ENCODE measurements at regions not wholly inside any gene's neighbourhood (a gene's known extent, or its start where the extent isn't known, plus 50 kb on each side); places are given as distances from the start of the nearest gene placed in this dataset.

DNA sequence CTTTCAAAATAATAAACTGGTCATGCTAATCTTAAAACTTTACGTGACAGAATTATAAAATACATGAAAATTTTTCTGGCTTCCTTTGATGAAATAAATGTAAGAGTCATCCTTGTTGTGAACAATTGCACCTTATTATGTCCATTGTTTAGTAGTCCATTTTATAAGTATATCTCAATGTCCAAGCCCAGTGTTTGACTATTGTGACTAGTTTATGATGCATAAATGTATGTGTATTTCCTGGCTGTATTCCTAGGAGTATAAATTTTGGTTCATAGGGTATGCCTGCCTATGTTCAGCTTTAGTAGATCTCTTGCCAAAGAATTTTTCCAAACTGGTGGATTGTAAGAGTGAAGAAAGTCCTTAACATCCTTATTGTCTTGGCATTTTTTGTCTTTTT is 2895.5 kb upstream of the PCDH20 start:
- no peak overlapping the region for H3K4me3 ChIP-seq (ENCODE audit: low read depth, low read length)
- H3K36me3 ChIP-seq (ENCODE audit: insufficient read depth) = no peaks in the 10 kb centered on the region
- DNase-seq (ENCODE audit: extremely low spot score) = no peak
- H3K4me1 ChIP-seq (ENCODE audit: insufficient read depth) = no peaks in the 10 kb centered on the region
- WGBS = 88% methylated on average over 1 of the region's 1 CpG
- H3K27ac ChIP-seq (ENCODE audit: low read depth) = no peak overlapping the region

DNA sequence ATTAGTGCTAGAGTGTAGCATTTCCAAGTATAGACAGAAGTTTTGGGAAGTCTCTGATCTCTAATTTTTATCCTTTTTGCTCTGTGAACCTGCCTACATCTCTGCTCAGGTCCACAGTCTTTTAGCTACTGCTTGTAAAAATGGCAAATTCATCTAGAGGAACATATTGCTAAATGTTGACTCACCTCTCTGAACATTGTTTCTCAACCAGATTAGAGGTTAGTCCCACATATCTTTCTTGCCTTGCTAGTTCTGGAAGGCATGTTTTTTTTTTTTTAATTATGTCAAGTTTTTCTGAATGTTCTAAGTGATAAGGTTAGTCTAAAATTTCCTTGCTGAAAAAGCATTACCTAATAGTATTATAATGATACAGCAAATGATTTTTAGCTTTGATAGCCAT is 2889.6 kb upstream of the PCDH20 start:
- Histone ChIP-seq H3K36me3 (ENCODE audit: insufficient read depth) (no peaks in the 10 kb centered on the region), H3K27ac (ENCODE audit: low read depth) (no peak overlapping the region), H3K4me3 (ENCODE audit: low read depth, low read length) (no peak overlapping the region), H3K4me1 (ENCODE audit: insufficient read depth) (no peaks in the 10 kb centered on the region)
- DNase-seq (ENCODE audit: extremely low spot score) = no peak

DNA sequence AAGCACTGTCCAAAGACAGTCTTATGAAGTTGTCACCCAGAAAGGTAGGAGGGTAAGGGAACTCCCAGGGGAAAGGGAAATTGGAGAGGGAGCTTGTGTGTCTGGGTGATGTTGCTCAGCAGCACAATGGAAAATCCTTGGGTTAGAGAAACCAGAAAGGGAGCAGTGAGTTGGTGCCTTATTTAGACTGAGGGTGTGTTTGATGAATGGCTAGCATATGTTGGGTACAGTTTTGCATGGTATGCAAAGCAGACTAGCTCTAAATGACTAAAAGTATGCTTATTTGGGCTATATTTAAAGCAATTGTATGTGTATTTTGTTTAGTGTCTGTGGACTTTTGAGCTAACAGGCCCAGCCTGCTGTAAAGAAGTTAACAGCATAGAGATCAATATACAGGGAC is 2884.6 kb upstream of the PCDH20 start:
- Histone ChIP-seq H3K27ac (ENCODE audit: low read depth) (no peak overlapping the region), H3K4me3 (ENCODE audit: low read depth, low read length) (no peak overlapping the region), H3K4me1 (ENCODE audit: insufficient read depth) (no peaks in the 10 kb centered on the region), H3K36me3 (ENCODE audit: insufficient read depth) (no peaks in the 10 kb centered on the region)
- no peak for DNase-seq (ENCODE audit: extremely low spot score)

DNA sequence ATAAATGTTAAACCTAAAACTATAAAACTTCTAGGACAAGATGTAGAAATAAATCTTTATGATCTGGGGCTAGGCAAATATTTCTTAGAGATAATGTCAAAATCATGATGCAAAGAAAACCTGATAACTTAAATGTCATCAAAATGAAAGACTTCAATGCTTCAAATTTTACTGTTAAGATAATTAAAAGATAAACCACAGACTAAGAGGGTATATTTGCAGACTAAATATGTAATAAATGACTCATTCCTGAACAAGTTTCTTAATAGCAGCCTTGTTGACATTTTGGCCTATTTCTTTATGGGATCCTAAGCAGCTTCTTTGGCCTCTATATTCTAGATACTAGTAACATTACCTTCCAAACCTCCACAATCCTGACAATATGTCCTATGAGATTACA is 2878.3 kb upstream of the PCDH20 start:
- H3K36me3 ChIP-seq (ENCODE audit: insufficient read depth) = no peaks in the 10 kb centered on the region
- H3K27ac ChIP-seq (ENCODE audit: low read depth) = no peak overlapping the region
- DNase-seq (ENCODE audit: extremely low spot score) = no peak
- H3K4me3 ChIP-seq (ENCODE audit: low read depth, low read length) = no peak overlapping the region
- H3K4me1 ChIP-seq (ENCODE audit: insufficient read depth) = no peaks in the 10 kb centered on the region

DNA sequence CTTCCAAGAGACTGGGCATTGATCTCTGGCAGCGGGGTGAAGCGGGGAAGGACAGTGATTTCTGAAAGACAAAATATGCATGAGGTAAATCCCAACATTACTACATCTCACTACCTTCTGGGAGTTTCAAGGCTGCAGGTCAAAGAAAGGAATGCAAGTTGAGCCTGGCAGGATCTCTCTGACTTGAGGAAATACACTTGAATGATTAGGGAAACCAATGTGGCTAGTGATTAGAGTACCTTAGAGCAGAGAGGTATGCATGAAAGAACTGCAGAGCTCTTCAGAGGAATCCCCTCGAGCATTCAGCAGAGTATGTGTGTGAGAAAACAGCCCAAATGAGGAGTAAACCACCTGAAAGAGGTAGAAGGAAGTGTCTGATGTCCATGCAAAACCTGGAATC is 2874.1 kb upstream of the PCDH20 start:
- no peak overlapping the region for H3K27ac ChIP-seq (ENCODE audit: low read depth)
- H3K4me1 ChIP-seq (ENCODE audit: insufficient read depth) = no peaks in the 10 kb centered on the region
- WGBS = 79% methylated on average over 3 of the region's 3 CpGs
- no peak for DNase-seq (ENCODE audit: extremely low spot score)
- no peak overlapping the region for H3K4me3 ChIP-seq (ENCODE audit: low read depth, low read length)
- H3K36me3 ChIP-seq (ENCODE audit: insufficient read depth) = no peaks in the 10 kb centered on the region

DNA sequence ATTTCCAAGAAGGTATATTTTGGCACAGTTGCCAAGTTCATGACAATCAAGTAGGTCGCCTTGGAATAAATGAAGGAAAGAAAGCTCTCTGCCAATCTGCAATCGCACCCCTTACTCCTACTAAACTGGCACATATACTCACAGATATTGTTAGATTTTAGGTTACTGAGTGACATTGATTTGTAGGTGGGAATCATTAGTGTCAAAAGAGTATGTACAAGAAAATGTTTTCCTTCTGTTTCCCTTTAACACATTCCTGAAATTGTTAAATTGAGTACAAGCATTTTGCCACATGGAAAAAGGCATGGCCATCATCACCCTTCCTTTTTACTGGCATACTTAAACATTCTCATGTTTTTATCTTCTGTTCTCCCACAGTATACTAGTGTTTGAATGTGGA is 2868.3 kb upstream of the PCDH20 start:
- no peaks in the 10 kb centered on the region for H3K4me1 ChIP-seq (ENCODE audit: insufficient read depth)
- no peak overlapping the region for H3K27ac ChIP-seq (ENCODE audit: low read depth)
- no peak overlapping the region for H3K4me3 ChIP-seq (ENCODE audit: low read depth, low read length)
- WGBS = 91% methylated on average over 2 of the region's 2 CpGs
- DNase-seq (ENCODE audit: extremely low spot score) = no peak
- H3K36me3 ChIP-seq (ENCODE audit: insufficient read depth) = no peaks in the 10 kb centered on the region

DNA sequence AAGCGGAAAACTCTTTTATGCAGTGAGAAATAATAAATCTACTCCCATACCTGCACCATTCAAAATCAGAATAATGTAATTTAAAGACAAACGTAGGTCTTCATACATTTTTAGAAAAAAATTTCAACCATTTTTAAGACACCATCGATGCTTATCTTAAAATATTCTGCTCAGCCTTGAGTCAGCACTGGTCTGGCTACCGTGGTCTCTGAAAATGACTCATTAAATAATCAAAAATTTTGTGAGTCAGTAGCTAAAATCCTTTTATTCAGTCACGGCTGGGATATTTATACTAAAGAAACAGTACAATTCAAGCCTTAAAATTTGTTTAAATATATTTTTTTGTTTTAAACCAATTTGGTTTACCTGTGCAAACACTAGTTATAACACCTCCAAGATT is 2862.8 kb upstream of the PCDH20 start:
- 72% methylated on average over 5 of the region's 5 CpGs for WGBS
- H3K36me3 ChIP-seq (ENCODE audit: insufficient read depth) = no peaks in the 10 kb centered on the region
- H3K4me1 ChIP-seq (ENCODE audit: insufficient read depth) = no peaks in the 10 kb centered on the region
- no peak overlapping the region for H3K4me3 ChIP-seq (ENCODE audit: low read depth, low read length)
- no peak for DNase-seq (ENCODE audit: extremely low spot score)
- H3K27ac ChIP-seq (ENCODE audit: low read depth) = no peak overlapping the region

DNA sequence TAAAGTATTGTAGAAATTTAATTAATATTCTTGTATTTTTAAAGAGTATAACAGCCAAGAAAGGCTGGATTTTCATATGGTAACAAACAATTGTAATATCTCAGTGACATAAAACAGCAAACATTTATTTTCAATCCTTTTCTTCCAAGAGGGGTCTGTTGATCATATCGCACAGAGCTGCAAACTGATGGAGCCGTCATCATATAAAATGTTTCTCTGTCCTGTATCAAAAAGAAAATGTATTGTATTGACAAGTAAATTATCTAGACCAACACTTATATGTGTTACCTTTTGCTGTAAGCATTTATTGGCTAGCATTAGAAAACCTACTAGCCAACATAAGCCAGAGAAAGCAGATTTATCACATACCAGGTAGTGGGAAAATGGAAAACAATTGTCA is 2861.4 kb upstream of the PCDH20 start:
- DNase-seq (ENCODE audit: extremely low spot score) = no peak
- WGBS = 94% methylated on average over 2 of the region's 2 CpGs

DNA sequence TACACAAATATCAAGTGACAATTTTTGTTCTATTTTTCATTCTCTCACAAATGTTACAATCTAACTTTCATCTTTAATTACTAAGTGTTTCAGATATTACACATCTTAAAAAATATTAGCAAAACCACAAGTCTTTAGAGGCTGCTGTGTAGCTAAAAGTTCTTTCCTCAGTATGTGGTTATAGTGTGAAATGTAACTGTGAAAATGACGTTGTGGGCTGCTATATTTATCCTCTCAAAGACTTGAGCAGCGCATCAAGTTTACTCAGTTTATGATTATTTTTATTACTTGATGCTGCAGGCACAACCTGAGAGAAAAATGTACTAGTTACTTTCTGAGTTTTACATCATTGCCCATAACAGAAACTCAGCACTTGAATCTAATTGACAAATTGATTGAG is 2860.6 kb upstream of the PCDH20 start:
- DNase-seq (ENCODE audit: extremely low spot score) = no peak
- Histone ChIP-seq H3K36me3 (ENCODE audit: insufficient read depth) (no peaks in the 10 kb centered on the region), H3K4me1 (ENCODE audit: insufficient read depth) (no peaks in the 10 kb centered on the region), H3K4me3 (ENCODE audit: low read depth, low read length) (no peak overlapping the region), H3K27ac (ENCODE audit: low read depth) (no peak overlapping the region)
- WGBS = 43% methylated on average over 2 of the region's 2 CpGs

More for the DNA sequence above, 2861.4 kb upstream of the PCDH20 start:
- Histone ChIP-seq H3K4me3 (ENCODE audit: low read depth, low read length) (no peak overlapping the region), H3K36me3 (ENCODE audit: insufficient read depth) (no peaks in the 10 kb centered on the region), H3K27ac (ENCODE audit: low read depth) (no peak overlapping the region), H3K4me1 (ENCODE audit: insufficient read depth) (no peaks in the 10 kb centered on the region)

DNA sequence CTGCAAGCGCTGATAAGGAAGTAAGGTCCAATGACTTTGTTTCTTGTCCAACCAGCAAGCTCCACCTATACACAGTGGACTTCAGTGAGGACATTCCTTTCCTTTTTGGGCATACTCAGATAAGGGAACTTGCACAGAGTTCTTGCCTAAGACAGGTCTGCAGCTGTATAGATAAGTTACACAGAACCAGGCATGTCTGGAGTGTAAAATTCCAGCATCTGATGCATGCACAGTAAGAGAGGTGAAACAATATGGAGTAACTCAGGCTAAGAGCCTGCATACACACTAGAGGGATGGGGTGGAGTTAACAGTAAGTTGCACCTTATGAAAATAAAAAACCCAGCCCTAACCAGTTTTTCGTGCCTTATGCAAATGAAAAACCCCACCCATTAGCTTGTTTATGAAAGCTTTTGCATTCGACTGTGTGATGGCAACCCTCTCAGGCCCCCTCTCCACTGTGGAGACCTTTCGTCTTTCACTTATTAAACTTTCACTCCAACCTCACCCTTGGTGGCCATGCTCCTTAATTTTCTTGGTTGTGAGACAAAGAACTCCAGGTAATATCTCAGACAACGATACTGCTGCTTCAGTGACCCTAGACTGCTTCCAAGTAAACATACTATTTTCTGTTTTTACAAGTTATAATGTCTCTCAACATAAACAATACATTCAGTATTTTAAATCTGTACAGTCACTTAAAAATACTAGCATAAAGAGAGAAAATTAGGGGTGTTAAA is 2859.0 kb upstream of the PCDH20 start:
- H3K4me1 ChIP-seq (ENCODE audit: insufficient read depth) = no peaks in the 10 kb centered on the region
- WGBS = 69% methylated on average over 5 of the region's 5 CpGs
- no peak for DNase-seq (ENCODE audit: extremely low spot score)
- H3K36me3 ChIP-seq (ENCODE audit: insufficient read depth) = no peaks in the 10 kb centered on the region
- H3K27ac ChIP-seq (ENCODE audit: low read depth) = no peak overlapping the region
- no peak overlapping the region for H3K4me3 ChIP-seq (ENCODE audit: low read depth, low read length)

DNA sequence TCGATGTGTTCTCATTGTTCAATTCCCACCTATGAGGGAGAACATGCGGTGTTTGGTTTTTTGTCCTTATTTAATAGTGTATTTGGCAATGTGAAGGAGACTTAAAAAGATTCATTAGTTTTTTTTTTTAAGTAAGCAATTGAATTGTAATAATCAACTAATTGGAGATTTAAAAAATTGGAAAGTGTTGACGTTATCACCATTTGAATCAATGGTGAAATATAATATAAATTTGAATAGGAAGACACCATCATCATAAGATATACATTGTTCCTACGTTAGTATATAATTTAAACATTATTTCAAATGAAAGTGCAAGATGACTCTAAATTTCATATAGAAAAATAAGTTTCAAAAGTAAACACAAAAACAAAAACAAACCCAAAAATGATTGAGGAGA is 2858.1 kb upstream of the PCDH20 start:
- Histone ChIP-seq H3K4me3 (ENCODE audit: low read depth, low read length) (no peak overlapping the region), H3K36me3 (ENCODE audit: insufficient read depth) (no peaks in the 10 kb centered on the region), H3K27ac (ENCODE audit: low read depth) (no peak overlapping the region), H3K4me1 (ENCODE audit: insufficient read depth) (no peaks in the 10 kb centered on the region)
- DNase-seq (ENCODE audit: extremely low spot score) = no peak
- 93% methylated on average over 4 of the region's 4 CpGs for WGBS

DNA sequence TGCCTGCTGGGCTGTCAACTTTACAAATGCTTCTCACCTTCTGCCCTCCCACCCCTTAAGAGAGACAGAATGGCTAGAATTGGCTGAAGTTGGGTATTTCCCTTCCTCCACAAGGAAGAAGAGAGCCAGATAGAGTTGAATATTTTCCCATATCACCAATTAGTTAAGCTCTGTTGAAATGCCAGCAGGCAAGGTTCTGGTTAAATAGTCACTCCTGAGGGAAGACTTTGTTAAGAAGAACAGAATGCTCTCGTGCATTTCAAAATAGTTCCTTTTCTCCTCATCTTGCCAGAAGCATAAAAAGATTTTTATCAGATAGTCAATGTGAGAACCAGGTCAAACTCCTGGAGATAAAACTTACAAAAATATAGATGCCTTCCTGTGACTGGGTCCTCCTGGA is 2857.0 kb upstream of the PCDH20 start:
- Histone ChIP-seq H3K27ac (ENCODE audit: low read depth) (no peak overlapping the region), H3K4me1 (ENCODE audit: insufficient read depth) (no peaks in the 10 kb centered on the region), H3K4me3 (ENCODE audit: low read depth, low read length) (no peak overlapping the region), H3K36me3 (ENCODE audit: insufficient read depth) (no peaks in the 10 kb centered on the region)
- no peak for DNase-seq (ENCODE audit: extremely low spot score)
- 67% methylated on average over 1 of the region's 1 CpG for WGBS

DNA sequence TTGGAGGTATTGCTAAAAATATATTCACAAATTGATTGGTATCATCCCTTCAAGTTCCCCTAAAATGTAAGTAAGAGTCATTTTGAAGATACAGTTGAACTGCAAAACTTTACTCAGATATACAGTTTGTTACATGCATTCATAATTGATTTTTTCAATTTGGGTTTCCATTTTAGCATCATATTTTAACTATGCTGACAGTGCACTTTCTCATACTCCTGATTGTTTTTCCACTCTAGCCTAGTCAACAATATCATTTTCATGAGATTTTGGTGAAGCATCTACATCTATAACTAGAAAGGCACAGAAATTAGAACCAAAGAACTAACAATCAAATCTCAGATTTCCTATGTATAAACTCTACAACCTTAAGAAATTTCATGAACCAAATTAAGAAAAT is 2850.4 kb upstream of the PCDH20 start:
- Histone ChIP-seq H3K27ac (ENCODE audit: low read depth) (no peak overlapping the region), H3K4me1 (ENCODE audit: insufficient read depth) (no peaks in the 10 kb centered on the region), H3K4me3 (ENCODE audit: low read depth, low read length) (no peak overlapping the region), H3K36me3 (ENCODE audit: insufficient read depth) (no peaks in the 10 kb centered on the region)
- no peak for DNase-seq (ENCODE audit: extremely low spot score)

DNA sequence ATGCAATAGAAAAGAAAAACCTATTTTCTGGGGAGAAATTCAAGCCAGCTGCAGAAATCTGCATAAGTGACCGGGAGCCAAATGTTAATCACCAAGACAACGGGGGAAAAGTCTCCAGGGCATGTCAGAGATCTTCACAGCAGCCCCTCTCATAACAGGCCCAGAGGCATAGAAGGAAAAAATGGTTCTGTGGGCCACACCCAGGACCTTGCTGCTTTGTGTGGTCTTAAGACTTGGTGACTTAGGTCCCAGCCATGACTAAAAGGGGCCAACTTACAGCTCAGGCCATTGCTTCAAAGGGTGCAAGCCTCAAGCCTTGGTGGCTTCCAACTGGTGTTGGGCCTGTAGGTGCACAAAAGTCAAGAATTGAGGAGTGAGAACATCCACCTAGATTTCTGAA is 2847.6 kb upstream of the PCDH20 start:
- no peaks in the 10 kb centered on the region for H3K4me1 ChIP-seq (ENCODE audit: insufficient read depth)
- no peak overlapping the region for H3K4me3 ChIP-seq (ENCODE audit: low read depth, low read length)
- 76% methylated on average over 2 of the region's 2 CpGs for WGBS

DNA sequence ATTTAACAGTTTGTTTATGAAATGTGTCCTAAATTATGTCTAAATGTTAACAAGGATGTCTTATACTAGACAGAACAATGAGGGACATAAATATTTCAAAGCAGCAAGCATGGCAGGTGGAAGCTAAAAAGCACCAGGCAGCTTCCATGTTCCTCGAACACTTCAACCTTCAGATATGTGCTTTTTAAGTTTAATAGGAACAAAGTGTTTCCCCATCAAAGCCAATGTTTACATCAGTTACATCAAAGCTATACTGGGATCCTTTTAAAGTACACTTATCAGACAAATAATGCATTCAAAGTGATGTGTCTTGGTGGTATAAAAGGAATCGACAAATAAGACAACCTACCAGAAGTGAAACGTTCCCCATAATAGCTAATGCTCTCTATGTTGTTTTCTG is 2841.1 kb upstream of the PCDH20 start:
- no peaks in the 10 kb centered on the region for H3K4me1 ChIP-seq (ENCODE audit: insufficient read depth)
- H3K27ac ChIP-seq (ENCODE audit: low read depth) = no peak overlapping the region
- 43% methylated on average over 3 of the region's 3 CpGs for WGBS
- no peak for DNase-seq (ENCODE audit: extremely low spot score)
- no peaks in the 10 kb centered on the region for H3K36me3 ChIP-seq (ENCODE audit: insufficient read depth)
- H3K4me3 ChIP-seq (ENCODE audit: low read depth, low read length) = no peak overlapping the region

More for the DNA sequence above, 2847.6 kb upstream of the PCDH20 start:
- Histone ChIP-seq H3K27ac (ENCODE audit: low read depth) (no peak overlapping the region), H3K36me3 (ENCODE audit: insufficient read depth) (no peaks in the 10 kb centered on the region)
- DNase-seq (ENCODE audit: extremely low spot score) = no peak
